ENCODE measurements at regions not wholly inside any gene's neighbourhood (a gene's known extent, or its start where the extent isn't known, plus 50 kb on each side); places are given as distances from the start of the nearest gene placed in this dataset.

DNA sequence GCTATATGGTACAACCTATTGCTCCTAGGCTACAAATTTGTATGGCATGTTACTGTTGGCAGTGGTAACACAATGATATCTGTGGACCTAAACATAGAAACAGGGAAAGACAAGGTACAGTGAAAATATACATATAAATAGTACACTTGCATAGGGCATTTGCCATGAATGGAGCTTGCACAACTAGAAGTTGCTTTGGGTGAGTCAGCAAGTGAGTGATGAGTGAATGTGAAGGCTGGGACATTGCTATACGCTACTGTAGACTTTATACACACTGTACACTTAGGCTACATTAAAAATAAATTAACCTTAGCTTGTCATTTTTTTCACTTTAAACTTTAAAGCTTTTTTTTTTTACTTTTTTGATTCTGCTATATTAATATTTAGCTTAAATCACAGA is 500.0 kb upstream of the SETBP1 start:
- H2AFZ ChIP-seq (ENCODE audit: low read length), result no peak overlapping the region
- H3K4ac ChIP-seq (ENCODE audit: low read length), result no peak overlapping the region
- H3K27me3 ChIP-seq (ENCODE audit: control insufficient read depth in 3 of 3, insufficient read depth in 3 of 3, low read depth in 1 of 3, low read length in 3 of 3), result no peaks in the 10 kb centered on the region
- no peaks in the 10 kb centered on the region for H3K79me1 ChIP-seq (ENCODE audit: low read depth, low read length)
- H2BK12ac ChIP-seq (ENCODE audit: low read length), result no peak overlapping the region
- DNase-seq (ENCODE audit: low spot score), result no peak
- H2BK5ac ChIP-seq (ENCODE audit: low read length), result no peak overlapping the region
- H2AK5ac ChIP-seq (ENCODE audit: low read depth, low read length), result no peak overlapping the region
- peaks cover 0 to 2% of the 10 kb centered on the region in 2 donors for H3K4me1 ChIP-seq (ENCODE audit: control insufficient read depth in 2 of 2, insufficient read depth in 1 of 2, low read depth in 1 of 2, low read length in 2 of 2)
- no peaks in the 10 kb centered on the region for H3K36me3 ChIP-seq (replicated peaks in 1 of 2; ENCODE audit: control insufficient read depth in 2 of 2, insufficient read depth in 2 of 2, low read length in 2 of 2)
- no peak overlapping the region for H3K9ac ChIP-seq (ENCODE audit: low read depth, low read length, poor library complexity)
- no peak overlapping the region for H3K18ac ChIP-seq (ENCODE audit: low read length)
- no CpG with 5 or more reads among the region's 1 CpG for WGBS, 2 donors (ENCODE audit: extremely low coverage in 2 of 2, insufficient read length in 2 of 2, insufficient replicate concordance in 1 of 2)
- H3K4me3 ChIP-seq (ENCODE audit: low read length in 2 of 2), result no peak overlapping the region
- no peak overlapping the region for H2BK15ac ChIP-seq (ENCODE audit: low read length)
- H4K8ac ChIP-seq (ENCODE audit: low read depth, low read length), result no peak overlapping the region
- no peak overlapping the region for H3K27ac ChIP-seq (replicated peaks; ENCODE audit: low read length)
- no peak overlapping the region for H2BK120ac ChIP-seq (ENCODE audit: low read depth, low read length)
- no peak overlapping the region for H3K14ac ChIP-seq (ENCODE audit: low read length)
- H4K91ac ChIP-seq (ENCODE audit: low read depth, low read length, poor library complexity), result no peak overlapping the region
- H3K4me2 ChIP-seq (ENCODE audit: insufficient read depth, low read length, poor library complexity, severe bottlenecking), result no peak overlapping the region
- no peaks in the 10 kb centered on the region for H3K9me3 ChIP-seq (replicated peaks in 1 of 2; ENCODE audit: control insufficient read depth in 2 of 2, insufficient read depth in 1 of 2, low read depth in 1 of 2, low read length in 2 of 2)
- H3K23ac ChIP-seq (ENCODE audit: low read depth, low read length, poor library complexity), result no peak overlapping the region

DNA sequence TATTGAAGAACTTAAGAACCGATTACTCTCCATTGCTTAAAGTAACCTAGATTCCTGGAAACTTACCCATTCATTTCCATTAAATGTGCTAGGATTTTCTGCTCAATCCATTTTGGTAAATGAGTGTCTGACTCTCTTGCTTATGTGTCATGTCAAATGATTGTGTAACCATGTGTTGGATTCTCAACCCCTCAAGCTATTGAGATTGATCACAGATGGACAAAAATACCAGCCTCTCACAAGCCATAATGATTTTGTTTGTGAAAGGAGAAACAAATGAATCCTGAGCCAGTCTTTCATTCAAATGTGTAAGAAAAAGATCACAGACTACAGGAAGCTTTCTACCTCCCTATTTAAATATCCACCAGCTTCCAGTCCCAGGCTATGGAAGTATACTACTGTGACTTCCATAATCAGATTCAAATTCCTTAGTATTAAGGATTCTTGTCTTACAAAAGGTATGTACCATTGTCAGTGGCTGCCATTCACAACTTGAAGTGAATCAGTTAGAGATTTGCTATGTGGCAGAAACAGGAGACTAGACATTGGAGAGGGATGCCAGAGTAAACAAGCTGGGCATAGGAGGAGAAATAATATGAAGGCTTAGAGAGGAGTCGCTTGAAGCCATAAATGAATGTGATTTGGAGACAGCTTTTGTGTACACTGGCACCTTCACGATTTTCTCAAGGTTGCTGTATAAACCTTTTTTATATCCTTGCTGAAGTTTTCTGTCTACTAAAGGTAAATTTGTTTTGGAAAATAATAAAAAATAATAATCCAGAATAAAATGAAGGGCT is 498.5 kb upstream of the SETBP1 start:
- WGBS, 2 donors (ENCODE audit: extremely low coverage in 2 of 2, insufficient read length in 2 of 2, insufficient replicate concordance in 1 of 2), result no CpG with 5 or more reads among the region's 3 CpGs
- no peaks in the 10 kb centered on the region for H3K79me1 ChIP-seq (ENCODE audit: low read depth, low read length)

DNA sequence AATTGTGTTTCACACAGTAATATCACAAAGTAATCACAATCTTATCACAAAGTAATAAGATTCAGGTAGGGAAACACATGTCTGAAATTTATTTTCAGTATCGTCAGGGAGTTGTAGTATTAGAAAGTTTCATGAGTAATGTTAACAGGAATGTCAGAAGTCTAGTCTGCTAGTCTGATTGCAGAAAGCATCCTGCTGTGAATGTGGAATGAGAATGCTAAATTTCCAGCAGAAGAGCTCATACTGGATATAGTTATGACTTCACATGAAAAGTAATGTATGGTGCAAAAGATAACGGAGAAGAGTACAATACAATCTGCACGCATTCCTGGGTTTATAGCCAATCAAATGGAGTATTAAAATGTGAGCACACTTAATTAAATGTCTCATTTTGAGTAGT is 494.7 kb upstream of the SETBP1 start:
- no peak overlapping the region for H2BK15ac ChIP-seq (ENCODE audit: low read length)
- no peak overlapping the region for H3K27ac ChIP-seq (replicated peaks; ENCODE audit: low read length)
- H3K36me3 ChIP-seq (replicated peaks in 1 of 2; ENCODE audit: control insufficient read depth in 2 of 2, insufficient read depth in 2 of 2, low read length in 2 of 2), result no peaks in the 10 kb centered on the region
- no peak overlapping the region for H2AFZ ChIP-seq (ENCODE audit: low read length)
- H2BK12ac ChIP-seq (ENCODE audit: low read length), result no peak overlapping the region
- H4K91ac ChIP-seq (ENCODE audit: low read depth, low read length, poor library complexity), result no peak overlapping the region
- no peaks in the 10 kb centered on the region for H3K27me3 ChIP-seq (ENCODE audit: control insufficient read depth in 3 of 3, insufficient read depth in 3 of 3, low read depth in 1 of 3, low read length in 3 of 3)
- H3K23ac ChIP-seq (ENCODE audit: low read depth, low read length, poor library complexity), result no peak overlapping the region
- WGBS, 2 donors (ENCODE audit: extremely low coverage in 2 of 2, insufficient read length in 2 of 2, insufficient replicate concordance in 1 of 2), result no CpG with 5 or more reads among the region's 3 CpGs
- H3K4ac ChIP-seq (ENCODE audit: low read length), result no peak overlapping the region
- H3K9ac ChIP-seq (ENCODE audit: low read depth, low read length, poor library complexity), result no peak overlapping the region
- no peaks in the 10 kb centered on the region for H3K79me1 ChIP-seq (ENCODE audit: low read depth, low read length)
- H3K4me3 ChIP-seq (ENCODE audit: low read length in 2 of 2), result no peak overlapping the region
- H3K9me3 ChIP-seq (replicated peaks in 1 of 2; ENCODE audit: control insufficient read depth in 2 of 2, insufficient read depth in 1 of 2, low read depth in 1 of 2, low read length in 2 of 2), result no peaks in the 10 kb centered on the region
- no peak overlapping the region for H3K14ac ChIP-seq (ENCODE audit: low read length)
- no peak overlapping the region for H2AK5ac ChIP-seq (ENCODE audit: low read depth, low read length)
- no peak overlapping the region for H2BK120ac ChIP-seq (ENCODE audit: low read depth, low read length)
- peaks cover 0 to 2% of the 10 kb centered on the region in 2 donors for H3K4me1 ChIP-seq (ENCODE audit: control insufficient read depth in 2 of 2, insufficient read depth in 1 of 2, low read depth in 1 of 2, low read length in 2 of 2)
- H4K8ac ChIP-seq (ENCODE audit: low read depth, low read length), result no peak overlapping the region
- DNase-seq (ENCODE audit: low spot score), result no peak
- no peak overlapping the region for H2BK5ac ChIP-seq (ENCODE audit: low read length)
- H3K4me2 ChIP-seq (ENCODE audit: insufficient read depth, low read length, poor library complexity, severe bottlenecking), result no peak overlapping the region
- H3K18ac ChIP-seq (ENCODE audit: low read length), result no peak overlapping the region

More for the DNA sequence above, 498.5 kb upstream of the SETBP1 start:
- no peak overlapping the region for H3K18ac ChIP-seq (ENCODE audit: low read length)
- H2BK5ac ChIP-seq (ENCODE audit: low read length), result no peak overlapping the region
- no peak overlapping the region for H2BK15ac ChIP-seq (ENCODE audit: low read length)
- DNase-seq (ENCODE audit: low spot score), result no peak
- H3K4ac ChIP-seq (ENCODE audit: low read length), result no peak overlapping the region
- no peak overlapping the region for H2AK5ac ChIP-seq (ENCODE audit: low read depth, low read length)
- no peak overlapping the region for H3K27ac ChIP-seq (replicated peaks; ENCODE audit: low read length)
- H3K14ac ChIP-seq (ENCODE audit: low read length), result no peak overlapping the region
- H3K9me3 ChIP-seq (replicated peaks in 1 of 2; ENCODE audit: control insufficient read depth in 2 of 2, insufficient read depth in 1 of 2, low read depth in 1 of 2, low read length in 2 of 2), result no peaks in the 10 kb centered on the region
- no peak overlapping the region for H3K4me3 ChIP-seq (ENCODE audit: low read length in 2 of 2)
- H4K8ac ChIP-seq (ENCODE audit: low read depth, low read length), result no peak overlapping the region
- no peak overlapping the region for H3K23ac ChIP-seq (ENCODE audit: low read depth, low read length, poor library complexity)
- no peak overlapping the region for H3K4me2 ChIP-seq (ENCODE audit: insufficient read depth, low read length, poor library complexity, severe bottlenecking)
- no peak overlapping the region for H3K9ac ChIP-seq (ENCODE audit: low read depth, low read length, poor library complexity)
- H4K91ac ChIP-seq (ENCODE audit: low read depth, low read length, poor library complexity), result no peak overlapping the region
- no peaks in the 10 kb centered on the region for H3K27me3 ChIP-seq (ENCODE audit: control insufficient read depth in 3 of 3, insufficient read depth in 3 of 3, low read depth in 1 of 3, low read length in 3 of 3)
- no peak overlapping the region for H2BK120ac ChIP-seq (ENCODE audit: low read depth, low read length)
- peaks cover 0 to 2% of the 10 kb centered on the region in 2 donors for H3K4me1 ChIP-seq (ENCODE audit: control insufficient read depth in 2 of 2, insufficient read depth in 1 of 2, low read depth in 1 of 2, low read length in 2 of 2)
- no peak overlapping the region for H2BK12ac ChIP-seq (ENCODE audit: low read length)
- no peaks in the 10 kb centered on the region for H3K36me3 ChIP-seq (replicated peaks in 1 of 2; ENCODE audit: control insufficient read depth in 2 of 2, insufficient read depth in 2 of 2, low read length in 2 of 2)
- H2AFZ ChIP-seq (ENCODE audit: low read length), result no peak overlapping the region

DNA sequence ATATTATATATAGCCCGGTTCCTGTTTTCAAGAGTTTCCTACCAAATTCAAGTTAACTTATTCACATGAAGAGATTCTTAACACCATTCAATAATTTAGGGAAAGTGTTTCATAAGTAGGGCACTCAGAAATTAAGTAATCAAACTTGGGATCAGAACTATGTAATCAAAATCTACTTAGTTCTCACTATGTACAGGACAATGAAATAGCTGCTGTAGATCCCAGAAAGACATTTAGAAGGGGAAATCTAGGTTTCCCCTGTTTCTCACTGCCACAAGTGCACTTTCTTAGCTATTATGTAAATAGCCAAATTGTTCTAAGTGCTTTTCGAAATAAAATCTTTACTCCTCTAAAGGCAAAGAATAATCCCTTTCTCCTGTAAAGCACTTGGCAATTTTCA is 493.6 kb upstream of the SETBP1 start:
- no peaks in the 10 kb centered on the region for H3K4me1 ChIP-seq (ENCODE audit: control insufficient read depth in 2 of 2, insufficient read depth in 1 of 2, low read depth in 1 of 2, low read length in 2 of 2)
- H3K27me3 ChIP-seq (ENCODE audit: control insufficient read depth in 3 of 3, insufficient read depth in 3 of 3, low read depth in 1 of 3, low read length in 3 of 3), result no peaks in the 10 kb centered on the region
- H3K79me1 ChIP-seq (ENCODE audit: low read depth, low read length), result no peaks in the 10 kb centered on the region
- H3K9me3 ChIP-seq (replicated peaks in 1 of 2; ENCODE audit: control insufficient read depth in 2 of 2, insufficient read depth in 1 of 2, low read depth in 1 of 2, low read length in 2 of 2), result no peaks in the 10 kb centered on the region
- no peak overlapping the region for H2BK12ac ChIP-seq (ENCODE audit: low read length)
- no peak overlapping the region for H3K23ac ChIP-seq (ENCODE audit: low read depth, low read length, poor library complexity)
- no peak for DNase-seq (ENCODE audit: low spot score)
- no peak overlapping the region for H2AK5ac ChIP-seq (ENCODE audit: low read depth, low read length)
- H3K9ac ChIP-seq (ENCODE audit: low read depth, low read length, poor library complexity), result no peak overlapping the region
- WGBS, 2 donors (ENCODE audit: extremely low coverage in 2 of 2, insufficient read length in 2 of 2, insufficient replicate concordance in 1 of 2), result no CpG with 5 or more reads among the region's 2 CpGs
- no peak overlapping the region for H3K14ac ChIP-seq (ENCODE audit: low read length)
- no peak overlapping the region for H4K8ac ChIP-seq (ENCODE audit: low read depth, low read length)
- no peaks in the 10 kb centered on the region for H3K36me3 ChIP-seq (replicated peaks in 1 of 2; ENCODE audit: control insufficient read depth in 2 of 2, insufficient read depth in 2 of 2, low read length in 2 of 2)
- no peak overlapping the region for H3K4me3 ChIP-seq (ENCODE audit: low read length in 2 of 2)
- H4K91ac ChIP-seq (ENCODE audit: low read depth, low read length, poor library complexity), result no peak overlapping the region
- H3K4ac ChIP-seq (ENCODE audit: low read length), result no peak overlapping the region
- H2BK15ac ChIP-seq (ENCODE audit: low read length), result no peak overlapping the region
- no peak overlapping the region for H2BK120ac ChIP-seq (ENCODE audit: low read depth, low read length)
- H3K27ac ChIP-seq (replicated peaks; ENCODE audit: low read length), result no peak overlapping the region
- H3K4me2 ChIP-seq (ENCODE audit: insufficient read depth, low read length, poor library complexity, severe bottlenecking), result no peak overlapping the region
- no peak overlapping the region for H2AFZ ChIP-seq (ENCODE audit: low read length)
- H2BK5ac ChIP-seq (ENCODE audit: low read length), result no peak overlapping the region
- no peak overlapping the region for H3K18ac ChIP-seq (ENCODE audit: low read length)
